NB4 (cell line): ENCODE measurements at regions not wholly inside any gene's neighbourhood (a gene's known extent, or its start where the extent isn't known, plus 50 kb on each side); places are given as distances from the start of the nearest gene placed in this dataset.

ENCODE experiments used
- CTCF ChIP-seq: IDR thresholded peaks from one replicate; pipeline ENCODE4 v1.5.1; 2012; ENCODE audit warnings: low read depth, low read length
- MAX ChIP-seq: IDR thresholded peaks from 2 replicates; pipeline ENCODE4 v1.6.1; 2011; ENCODE audit warnings: low read depth, low read length
- MYC ChIP-seq: IDR thresholded peaks from 2 replicates; pipeline ENCODE4 v1.6.1; 2011; ENCODE audit warnings: low read depth, low read length
- POLR2A ChIP-seq: IDR thresholded peaks from 2 replicates; pipeline ENCODE4 v1.6.1; 2011; ENCODE audit warnings: mild to moderate bottlenecking; ENCODE audit not compliant: insufficient read length; ENCODE audit errors: extremely low read depth

GRCh38 chr6:24051942-24052589, 73.9 kb upstream of the NRSN1 start:
- TF ChIP-seq CTCF: no peak
- no peak for TF ChIP-seq MYC
- TF ChIP-seq MAX: no peak
- TF ChIP-seq POLR2A: no peak
